HG03095 (cell line): ENCODE measurements at regions not wholly inside any gene's neighbourhood (a gene's known extent, or its start where the extent isn't known, plus 50 kb on each side); places are given as distances from the start of the nearest gene placed in this dataset.

Source experiments
- ATAC-seq: cut with Tn5 transposase; IDR thresholded peaks from one replicate; pipeline ENCODE4 v1.9.1; 2021; ENCODE audit warnings: moderate library complexity; ENCODE audit not compliant: unreplicated experiment

DNA sequence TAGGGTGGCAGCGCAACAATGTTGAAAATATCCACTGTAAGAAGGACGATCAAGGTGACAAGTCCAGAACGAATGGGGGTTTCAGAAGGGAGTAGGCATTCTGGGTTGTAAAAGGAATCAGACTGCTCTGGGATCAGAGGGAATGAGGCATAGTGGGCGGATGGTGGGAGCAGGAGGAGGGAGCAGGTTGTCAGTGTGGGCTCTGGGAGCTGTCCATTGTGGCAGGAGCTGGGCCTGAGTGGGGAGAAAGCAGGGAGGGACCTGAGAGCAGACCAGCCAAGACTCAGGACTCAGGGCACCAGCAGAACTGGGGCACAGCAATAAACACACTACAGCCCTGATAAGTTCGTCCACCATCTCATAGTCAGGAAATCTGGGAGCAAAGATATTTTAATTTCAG, 292.6 kb upstream of the MKI67 start:
- no peak for ATAC-seq

GRCh38 chr10:128419466-128420019, 293.3 kb upstream of the MKI67 start:
- no peak for ATAC-seq

DNA sequence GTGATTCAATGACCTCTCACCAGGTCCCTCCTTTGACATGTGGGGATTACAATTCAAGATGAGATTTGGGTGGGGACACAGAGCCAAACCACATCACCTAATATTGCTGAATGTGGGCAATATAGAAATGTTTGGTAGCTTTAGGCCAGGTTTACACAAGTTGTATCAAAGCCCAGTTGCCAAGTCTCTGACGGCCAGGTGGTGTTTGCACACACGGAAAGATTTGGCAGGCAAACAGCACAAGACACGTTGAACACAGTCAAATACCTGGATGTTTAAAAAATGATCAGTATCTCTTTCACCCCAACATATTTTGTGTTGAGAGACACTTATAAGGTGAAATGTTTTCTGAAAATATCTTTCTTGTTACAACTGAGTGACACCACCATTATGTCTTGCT, 294.4 kb upstream of the MKI67 start:
- ATAC-seq = no peak

DNA sequence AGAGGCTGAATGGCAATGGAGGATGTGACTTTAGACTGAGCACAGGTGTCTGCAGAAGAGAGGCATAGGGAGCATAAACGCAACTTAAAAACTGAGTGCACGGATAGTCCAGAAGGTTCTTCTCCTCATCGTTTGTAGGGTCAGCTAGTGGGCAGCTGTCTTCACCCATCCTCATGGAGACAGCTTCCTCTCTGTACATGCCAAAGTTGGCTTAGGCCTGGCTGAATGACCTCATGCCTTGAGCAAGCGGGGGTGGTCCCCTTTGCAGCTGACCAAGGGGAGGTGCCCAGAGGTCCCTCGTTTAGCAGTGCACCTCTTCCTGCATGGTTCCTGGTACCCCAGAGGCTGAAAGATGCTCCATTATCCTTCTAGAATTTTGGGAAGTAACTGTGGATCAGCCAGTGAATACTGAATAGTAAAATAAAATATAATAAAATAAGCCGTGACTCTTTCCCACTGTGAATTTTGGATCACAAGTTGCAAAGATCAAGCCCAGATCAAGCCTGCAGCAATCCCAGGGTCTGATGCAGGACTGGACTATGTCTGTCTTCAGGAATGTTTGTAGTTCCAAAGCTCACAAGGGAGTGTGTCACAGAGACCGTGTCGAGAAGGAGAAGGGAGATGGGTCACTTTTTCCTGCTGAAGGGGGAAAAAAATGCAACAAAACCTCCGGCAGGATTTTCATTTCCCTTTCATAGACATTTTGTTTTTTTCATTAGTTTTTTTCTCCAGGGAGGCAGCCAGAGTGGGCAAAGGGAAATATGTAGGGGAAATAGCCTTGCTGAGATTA, 295.3 kb upstream of the MKI67 start:
- no peak for ATAC-seq

DNA sequence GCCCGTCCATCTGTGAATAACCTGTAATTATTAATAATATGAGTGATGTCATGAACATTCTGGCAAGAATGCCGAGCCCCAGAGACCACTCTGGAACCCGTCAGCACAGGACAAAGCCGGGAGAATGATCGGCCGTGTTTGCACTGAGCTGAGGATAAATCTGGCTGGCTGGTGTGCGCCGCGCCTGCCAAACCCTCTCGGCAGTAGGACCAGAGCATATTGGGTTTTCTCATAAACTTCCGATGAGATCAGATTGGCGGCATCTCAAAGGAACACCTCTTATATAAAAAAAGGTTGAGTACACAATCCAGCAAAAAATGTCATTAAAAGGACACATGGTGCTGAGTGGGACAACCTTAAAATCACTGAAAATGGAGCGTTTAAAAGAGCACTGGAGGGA, 296.0 kb upstream of the MKI67 start:
- no peak for ATAC-seq

DNA sequence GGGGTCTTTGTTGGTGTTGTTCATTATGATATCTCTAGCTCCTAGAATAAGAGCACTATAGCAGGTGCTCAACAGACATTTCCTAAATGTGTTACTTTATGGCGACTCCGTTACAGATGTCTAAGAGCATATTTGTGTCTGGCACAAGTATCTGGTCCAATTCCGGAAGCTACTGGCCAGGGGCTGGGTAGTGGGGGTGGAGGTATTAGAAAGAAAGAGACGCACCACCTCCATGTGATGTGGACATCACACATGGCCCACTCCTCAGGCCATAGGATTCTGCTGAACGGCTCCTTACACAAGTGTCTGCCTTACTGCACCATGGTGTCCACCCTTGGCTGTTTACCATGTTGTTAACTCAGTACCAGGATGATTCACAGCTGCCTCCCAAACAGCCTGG, 296.8 kb upstream of the MKI67 start:
- no peak for ATAC-seq

DNA sequence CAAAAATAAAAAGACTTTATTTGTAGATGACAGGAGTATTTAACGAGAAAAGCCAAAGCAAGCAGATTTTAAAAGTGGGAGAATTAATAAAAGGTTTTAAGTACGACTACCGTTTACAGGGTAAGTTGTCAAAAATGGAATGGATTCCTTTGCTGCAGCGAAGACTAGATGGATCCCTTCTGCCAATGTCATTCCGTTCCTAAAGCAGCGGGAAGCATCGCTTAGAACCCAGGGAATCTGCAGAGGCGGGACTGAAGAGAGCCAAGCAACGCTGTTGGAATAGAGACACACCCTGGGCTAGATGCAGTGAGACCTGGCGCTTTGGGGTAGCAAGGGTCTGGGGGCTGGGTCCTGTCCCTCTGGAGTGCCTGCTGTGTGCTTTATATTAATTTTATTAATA, 303.1 kb upstream of the MKI67 start:
- no peak for ATAC-seq

DNA sequence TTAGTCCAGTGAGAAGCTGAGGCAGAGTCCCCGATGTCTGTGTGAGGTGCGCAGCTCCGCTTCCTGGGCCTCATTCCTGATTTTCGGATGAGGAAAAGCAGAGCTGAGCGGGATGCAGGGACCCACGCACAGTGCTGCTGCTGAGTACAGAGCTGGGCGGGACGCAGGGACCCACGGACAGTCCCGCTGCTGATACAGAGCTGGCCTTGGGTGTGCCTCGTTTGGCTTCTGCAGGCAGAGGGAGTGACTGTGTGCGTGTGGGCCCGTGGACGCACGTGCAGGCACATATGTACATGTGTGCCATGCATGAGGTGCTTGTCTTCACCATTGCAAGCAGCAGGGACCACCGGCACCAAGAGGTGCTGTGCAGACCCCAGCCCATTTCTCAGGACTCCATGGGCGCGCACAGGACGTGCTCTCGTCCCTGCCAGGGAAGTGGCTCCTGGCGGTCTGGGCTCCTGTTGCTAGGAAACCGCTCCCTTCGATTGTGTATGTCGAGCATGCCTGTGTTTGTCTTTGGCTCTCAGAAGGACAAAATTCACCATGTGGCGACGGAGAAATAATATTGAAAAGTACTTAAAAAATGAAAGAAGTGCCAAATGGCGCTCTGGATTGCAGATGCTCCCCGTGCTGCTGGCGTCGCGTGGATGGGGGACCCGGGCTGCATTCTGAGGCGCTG, 303.8 kb upstream of the MKI67 start:
- no peak for ATAC-seq

- ATAC-seq = no peak
Measured at GRCh38 chr10:128431083-128431482, 304.9 kb upstream of the MKI67 start.

DNA sequence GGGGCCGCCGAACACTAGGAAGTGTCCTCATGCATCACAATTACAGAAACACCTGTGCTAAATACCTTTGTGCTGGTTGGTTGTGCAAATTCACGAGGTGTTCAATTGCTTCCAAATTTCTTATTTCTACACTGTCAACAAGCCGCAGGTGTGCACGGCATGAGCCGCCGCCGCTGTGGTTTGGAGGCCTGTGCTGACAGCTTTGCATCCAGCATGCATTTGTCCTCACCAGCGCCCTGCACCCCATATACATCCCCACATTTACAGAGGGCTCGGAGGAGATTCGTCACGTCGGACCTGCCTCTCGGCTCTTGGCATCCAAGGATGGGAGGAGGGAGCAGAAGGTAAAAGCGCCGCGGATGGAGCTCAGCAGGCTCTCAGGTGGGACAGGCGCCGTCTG, 305.3 kb upstream of the MKI67 start:
- ATAC-seq = no peak

DNA sequence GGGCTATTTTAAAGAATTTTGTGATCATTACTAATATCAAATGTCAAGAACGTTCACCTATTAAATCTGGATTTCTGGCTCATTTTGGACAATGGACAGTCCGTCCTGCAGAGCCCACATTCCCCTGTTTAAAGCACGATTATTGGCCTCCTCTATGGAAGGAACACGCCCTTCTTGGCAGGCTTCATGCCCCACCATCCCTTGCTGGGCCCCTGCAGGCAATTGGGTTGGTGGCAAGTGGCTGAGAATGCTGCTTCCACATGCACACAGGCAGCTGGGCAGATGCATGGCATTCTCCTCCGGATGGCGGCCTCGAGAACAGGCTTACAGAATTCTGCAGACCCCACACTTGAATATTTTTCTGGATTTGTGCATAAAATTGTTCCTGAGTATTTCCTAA, 305.8 kb upstream of the MKI67 start:
- no peak for ATAC-seq

DNA sequence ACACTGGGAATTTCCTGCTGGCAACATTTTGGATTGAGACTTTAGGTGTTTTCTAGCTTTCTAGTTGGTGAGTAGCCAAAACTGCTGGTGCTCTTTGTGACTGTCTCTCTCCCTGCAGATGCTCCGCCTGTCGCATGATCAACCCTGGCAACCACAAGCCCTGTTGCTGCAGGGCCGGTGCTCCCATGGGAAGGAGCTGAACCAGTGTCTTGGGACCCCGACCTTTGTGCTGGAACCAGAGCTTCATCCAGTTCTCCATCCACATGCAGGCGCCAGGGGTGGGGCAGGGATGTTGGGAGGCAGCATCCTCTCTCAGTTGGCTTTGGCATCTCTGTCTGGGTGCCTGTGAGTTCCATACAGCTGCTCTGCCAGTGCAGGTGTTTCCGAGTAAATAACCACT, 306.2 kb upstream of the MKI67 start:
- ATAC-seq = no peak

GRCh38 chr10:128435811-128436210, 309.6 kb upstream of the MKI67 start:
- no peak for ATAC-seq

DNA sequence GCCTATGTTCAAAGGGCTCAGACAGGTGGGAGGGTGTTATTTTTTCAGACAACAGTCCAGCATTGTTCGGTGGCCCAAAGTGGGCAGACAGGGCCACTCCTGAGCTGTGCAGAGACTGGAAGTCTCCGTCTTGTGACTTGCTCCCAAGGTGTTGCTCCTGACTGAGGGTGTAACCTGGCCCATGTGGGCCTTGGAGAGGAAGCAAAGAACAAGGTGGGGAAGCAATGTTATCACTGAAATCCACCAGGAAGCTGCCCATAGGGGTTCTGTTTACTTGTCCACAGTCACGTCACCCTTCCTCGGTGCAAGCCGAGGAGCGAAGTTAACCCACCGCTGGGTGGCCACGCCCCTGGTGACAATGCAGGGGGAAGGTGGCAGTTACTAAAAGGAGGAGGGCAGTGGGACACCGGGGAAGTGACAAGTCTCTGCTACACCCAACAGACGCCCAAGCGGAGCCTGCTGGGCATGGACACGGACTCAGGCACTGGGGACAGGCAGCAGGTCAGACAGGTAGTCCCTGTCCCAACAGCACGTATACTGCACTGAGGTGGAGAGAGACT, 311.6 kb upstream of the MKI67 start:
- no peak for ATAC-seq

DNA sequence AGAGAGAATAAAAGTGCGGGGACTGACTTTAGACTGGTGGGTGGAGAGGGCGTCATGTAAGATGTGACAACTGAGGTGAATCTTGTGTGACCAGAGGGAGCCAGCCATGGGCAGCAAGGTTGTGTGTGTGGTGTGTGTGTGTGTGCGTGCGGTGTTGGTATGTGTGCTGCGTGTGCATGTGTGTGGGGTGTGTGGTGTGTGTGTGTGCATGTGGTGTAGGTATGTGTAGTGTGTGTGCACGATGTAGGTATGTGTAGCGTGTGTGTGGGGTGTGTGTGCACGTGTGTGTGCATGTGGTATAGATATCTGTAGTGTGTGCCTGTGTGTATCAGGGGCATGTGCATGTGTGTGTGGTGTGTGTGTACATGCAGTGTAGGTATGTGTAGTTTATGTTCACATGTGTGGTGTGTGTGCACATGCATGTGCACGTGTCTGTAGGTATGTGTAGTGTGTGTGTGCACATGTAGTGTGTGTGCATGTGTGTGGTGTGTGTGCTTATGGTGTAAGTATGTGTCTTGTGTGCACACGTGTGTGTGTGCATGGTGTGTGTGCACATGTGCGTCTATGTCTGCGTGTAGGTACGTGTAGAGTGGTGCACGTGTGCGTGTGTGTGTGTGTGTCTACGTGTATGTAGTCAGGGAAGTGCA, 312.3 kb upstream of the MKI67 start:
- ATAC-seq = no peak

DNA sequence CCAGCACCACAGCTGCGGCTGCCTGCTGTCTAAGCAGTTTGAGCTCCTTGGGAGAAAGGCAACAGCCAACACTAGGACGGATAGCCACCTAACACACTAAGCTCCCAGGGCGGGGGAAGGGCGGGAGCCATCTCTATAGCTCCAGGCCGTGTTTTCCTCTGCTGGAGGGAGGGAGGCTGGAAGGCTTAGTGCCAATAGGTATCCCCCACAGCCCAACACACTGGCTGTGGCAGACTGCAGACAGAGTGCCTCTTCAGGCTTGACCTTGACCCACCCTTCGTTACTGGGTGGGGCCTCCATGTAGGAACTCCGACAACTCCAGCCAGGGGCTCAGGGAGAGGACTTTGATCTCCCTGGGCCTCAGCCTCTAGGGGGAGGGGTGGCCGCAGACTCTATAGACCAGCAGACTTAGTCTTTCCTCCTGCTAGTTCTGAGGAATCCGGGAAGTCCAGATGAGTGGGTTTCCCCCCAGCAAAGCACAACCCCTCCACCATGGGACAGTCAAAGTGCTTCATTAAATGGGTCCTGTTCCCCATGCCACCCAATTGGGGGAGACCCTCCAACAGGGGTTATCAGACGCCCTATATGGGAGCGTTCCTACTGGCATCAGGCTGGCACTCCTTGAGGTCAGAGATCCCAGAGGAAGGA, 314.4 kb upstream of the MKI67 start:
- no peak for ATAC-seq

DNA sequence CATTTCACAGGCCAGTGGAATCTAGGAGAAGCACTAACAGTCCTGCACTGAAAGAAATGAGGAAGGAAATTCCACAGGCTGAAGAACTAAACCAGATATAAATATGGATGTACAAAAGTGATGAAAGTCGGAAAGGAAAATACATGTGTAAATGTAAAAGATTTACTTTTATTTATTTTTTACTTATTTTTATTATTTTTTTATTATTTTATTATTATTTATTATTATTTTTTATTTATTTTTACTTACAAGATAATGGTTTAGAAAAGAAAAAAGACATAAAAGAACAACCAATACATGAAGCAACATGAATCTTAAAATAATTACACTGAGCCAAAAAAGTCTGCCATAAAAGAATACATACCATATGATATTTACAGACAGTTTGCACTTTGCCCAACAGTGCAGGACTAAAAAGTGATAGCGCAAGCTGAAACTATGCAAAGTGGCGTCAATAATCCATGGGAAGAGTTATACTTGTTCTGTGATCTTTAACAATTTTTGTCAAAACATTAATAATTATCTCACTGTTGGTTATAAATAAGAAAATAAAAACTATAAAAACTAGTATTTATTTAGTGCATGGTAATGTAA, 317.8 kb upstream of the MKI67 start:
- ATAC-seq = no peak

DNA sequence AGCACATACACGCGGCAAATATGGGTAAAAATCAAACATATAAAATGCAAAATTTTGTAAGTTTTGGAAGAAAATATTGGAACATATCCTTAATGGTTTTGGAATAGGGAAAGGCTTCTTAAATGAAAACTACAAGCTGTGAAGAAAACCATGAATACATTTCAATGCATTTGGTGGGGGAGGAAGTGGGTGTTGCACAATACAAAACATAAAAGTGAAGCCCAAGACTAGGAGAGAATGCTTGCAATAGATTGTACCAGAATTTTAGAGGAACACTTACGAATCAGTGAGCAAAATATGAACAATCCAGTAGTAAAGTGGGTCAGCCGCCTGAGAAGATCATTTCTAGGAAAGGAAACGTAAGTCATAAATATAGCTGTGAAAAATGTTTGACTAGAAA, 322.6 kb upstream of the MKI67 start:
- ATAC-seq = no peak

- no peak for ATAC-seq
Measured at GRCh38 chr10:128451879-128452278, 325.7 kb upstream of the MKI67 start.

DNA sequence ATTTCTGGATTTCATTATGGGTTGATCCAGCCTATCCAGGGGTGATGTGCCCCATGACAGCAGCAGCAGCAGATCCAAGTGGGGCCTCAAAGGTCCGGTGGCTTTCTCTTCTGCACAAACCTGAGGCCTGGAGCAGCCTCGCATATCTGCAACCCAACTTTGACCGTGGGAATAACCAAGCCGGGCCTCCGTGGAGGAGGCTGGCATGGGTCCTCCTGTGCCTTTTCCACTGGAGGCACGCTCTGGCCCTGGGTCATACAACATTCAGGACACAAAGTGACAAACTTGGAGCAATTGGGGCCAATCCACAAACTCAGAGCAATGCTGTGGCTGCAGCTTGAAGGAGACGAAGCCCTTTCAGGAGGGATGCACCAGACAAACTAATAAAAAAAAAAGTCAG, 330.0 kb upstream of the MKI67 start:
- no peak for ATAC-seq

DNA sequence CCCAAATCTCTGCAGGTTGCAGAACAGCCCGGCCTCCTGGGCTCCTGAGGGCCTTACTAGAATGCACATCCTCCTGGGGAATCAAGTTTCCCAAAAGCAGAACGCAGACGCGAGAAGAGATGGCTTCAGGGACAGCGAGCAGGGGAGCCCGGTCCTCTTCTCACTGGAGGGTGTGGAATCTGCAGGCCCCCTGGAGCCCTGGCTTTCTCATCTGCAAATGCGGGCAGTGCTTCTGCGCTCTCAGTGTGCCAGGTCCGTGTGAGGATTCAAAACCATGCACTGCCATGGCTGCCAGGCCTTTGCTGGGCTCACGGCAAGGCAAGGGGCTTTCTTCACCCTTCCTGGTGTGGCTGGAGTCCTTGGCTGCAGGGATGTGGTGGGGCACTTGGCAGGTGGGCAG, 330.9 kb upstream of the MKI67 start:
- no peak for ATAC-seq
